PC-9 (cell line): ENCODE measurements at regions not wholly inside any gene's neighbourhood (a gene's known extent, or its start where the extent isn't known, plus 50 kb on each side); places are given as distances from the start of the nearest gene placed in this dataset.

Experiments used
- CTCF ChIP-seq: fragments of 200-600 bp; sonication (generic); conservative IDR thresholded peaks from 2 replicates; pipeline ENCODE4 v1.6.1; 2017; ENCODE audit warnings: mixed run types, antibody characterized with exemption, mild to moderate bottlenecking, moderate library complexity
- EZH2 ChIP-seq: fragments of 200-600 bp; sonication (generic); IDR thresholded peaks from 2 replicates; pipeline ENCODE4 v1.8.0; 2017; ENCODE audit warnings: antibody characterized with exemption, low read depth

- TF ChIP-seq CTCF, result no peak
- no peak for TF ChIP-seq EZH2
These were observed 772.8 kb upstream of the RAG2 start for GRCh38 chr11:37370817-37371216.
